IMR-90 (cell line): ENCODE measurements at regions not wholly inside any gene's neighbourhood (a gene's known extent, or its start where the extent isn't known, plus 50 kb on each side); places are given as distances from the start of the nearest gene placed in this dataset.

Experiments used
- ATAC-seq: fragments of 200-7000 bp; cut with Tn5 transposase; 2 replicates; pipeline ENCODE4 v1.9.1; 2020; ENCODE audit warnings: low read depth, mild to moderate bottlenecking, moderate library complexity
- BruUV-seq: library from RNA; stranded (reverse); fragments of 400-500 nt; replicated peaks from 2 replicates; lab custom pipeline; 2021; lab: Mats Ljungman, UMichigan
- CTCF ChIA-PET: fragments of 300-600 bp; formaldehyde crosslinking; extraction: SDS; loops from one replicate; lab custom pipeline; 2021; ENCODE audit warnings: antibody characterized with exemption; lab: Yijun Ruan, JAX
- POLR2A ChIA-PET: fragments of 300-600 bp; sonication (Branson Sonifier 250); formaldehyde crosslinking; loops from one replicate; lab custom pipeline; 2022; ENCODE audit warnings: antibody characterized with exemption; ENCODE audit not compliant: unreplicated experiment; lab: Charles Lee
- DNase-seq: peaks from one replicate; pipeline ENCODE4 v3.0.0; 2013
- H2AFZ ChIP-seq: replicated peaks from 2 replicates; pipeline ENCODE3; 2013; ENCODE audit warnings: low read length, mild to moderate bottlenecking; ENCODE audit not compliant: poor library complexity
- H2AK5ac ChIP-seq: 2 replicates; pipeline ENCODE4 v1.6.1; 2013; ENCODE audit warnings: low read depth, low read length, inconsistent platforms
- H2AK9ac ChIP-seq: replicated peaks from 2 replicates; pipeline ENCODE3; 2013; ENCODE audit warnings: mild to moderate bottlenecking, low read depth, low read length, moderate library complexity; ENCODE audit not compliant: poor library complexity
- H2BK120ac ChIP-seq: 2 replicates; pipeline ENCODE4 v1.6.1; 2013; ENCODE audit warnings: low read depth, low read length, inconsistent platforms
- H2BK15ac ChIP-seq: 3 replicates; pipeline ENCODE4 v1.6.1; 2013; ENCODE audit warnings: low read depth, low read length, inconsistent platforms
- H2BK20ac ChIP-seq: 2 replicates; pipeline ENCODE4 v1.6.1; 2013; ENCODE audit warnings: low read depth, mild to moderate bottlenecking, inconsistent platforms, low read length, moderate library complexity
- H2BK5ac ChIP-seq: 2 replicates; pipeline ENCODE4 v1.6.1; 2013; ENCODE audit warnings: mild to moderate bottlenecking, low read depth, low read length, inconsistent platforms; ENCODE audit not compliant: poor library complexity, severe bottlenecking
- H3K14ac ChIP-seq: replicated peaks from 2 replicates; pipeline ENCODE4 v1.6.1; 2013; ENCODE audit warnings: low read depth, low read length, inconsistent platforms
- H3K18ac ChIP-seq: 2 replicates; pipeline ENCODE4 v1.6.1; 2013; ENCODE audit warnings: low read depth, low read length, control low read depth
- H3K23ac ChIP-seq: 2 replicates; pipeline ENCODE4 v1.6.1; 2013; ENCODE audit warnings: low read depth, low read length, inconsistent platforms
- H3K27ac ChIP-seq: 2 replicates; pipeline ENCODE4 v1.5.1; 2013; ENCODE audit warnings: mild to moderate bottlenecking, control low read depth, low read length; ENCODE audit not compliant: insufficient read depth
- H3K27me3 ChIP-seq: 2 replicates; pipeline ENCODE4 v1.6.1; 2013; ENCODE audit warnings: low read length; ENCODE audit not compliant: control insufficient read depth, insufficient read depth
- H3K36me3 ChIP-seq: 2 replicates; pipeline ENCODE4 v1.6.1; 2013; ENCODE audit warnings: low read length, mixed read lengths; ENCODE audit not compliant: control insufficient read depth, insufficient read depth
- H3K4ac ChIP-seq: 2 replicates; pipeline ENCODE4 v1.6.1; 2013; ENCODE audit warnings: low read depth, low read length, inconsistent platforms
- H3K4me1 ChIP-seq: 2 replicates; pipeline ENCODE4 v1.6.1; 2013; ENCODE audit warnings: low read length, mixed read lengths; ENCODE audit not compliant: control insufficient read depth, insufficient read depth
- H3K4me2 ChIP-seq: 2 replicates; pipeline ENCODE4 v1.6.1; 2013; ENCODE audit warnings: low read depth, mild to moderate bottlenecking, control low read depth, low read length, moderate library complexity
- H3K4me3 ChIP-seq: 2 replicates; pipeline ENCODE4 v1.5.1; 2013; ENCODE audit warnings: low read depth, mild to moderate bottlenecking, control low read depth, low read length, moderate library complexity; ENCODE audit not compliant: insufficient read depth
- H3K56ac ChIP-seq: 2 replicates; pipeline ENCODE4 v1.6.1; 2013; ENCODE audit warnings: low read length, inconsistent platforms; ENCODE audit not compliant: insufficient read depth; ENCODE audit errors: extremely low read depth
- H3K79me1 ChIP-seq, 2 experiments: 2 replicates each; pipeline ENCODE4 v1.6.1; 2013; ENCODE audit warnings: low read length in 2 of 2, inconsistent platforms in 1 of 2, low read depth in 1 of 2
- H3K9ac ChIP-seq: 2 replicates; pipeline ENCODE4 v1.6.1; 2013; ENCODE audit warnings: low read depth, low read length, control low read depth
- H3K9me1 ChIP-seq: 2 replicates; pipeline ENCODE4 v1.6.1; 2013; ENCODE audit warnings: low read length, inconsistent platforms; ENCODE audit not compliant: insufficient read depth
- H3K9me3 ChIP-seq: 2 replicates; pipeline ENCODE4 v1.6.1; 2013; ENCODE audit warnings: low read length; ENCODE audit not compliant: control insufficient read depth, insufficient read depth
- H4K20me1 ChIP-seq: 2 replicates; pipeline ENCODE4 v1.6.1; 2013; ENCODE audit warnings: low read length, inconsistent platforms; ENCODE audit not compliant: insufficient read depth
- H4K5ac ChIP-seq: 2 replicates; pipeline ENCODE4 v1.6.1; 2013; ENCODE audit warnings: mild to moderate bottlenecking, low read depth, low read length, control low read depth
- H4K8ac ChIP-seq, 2 experiments: 2 replicates each; pipeline ENCODE4 v1.6.1; 2013; ENCODE audit warnings: low read depth in 2 of 2, low read length in 2 of 2, control low read depth in 1 of 2, inconsistent platforms in 1 of 2
- H4K91ac ChIP-seq: 2 replicates; pipeline ENCODE4 v1.6.1; 2013; ENCODE audit warnings: low read depth, low read length, inconsistent platforms; ENCODE audit not compliant: insufficient read depth
- BHLHE40 ChIP-seq: fragments of 150-350 bp; IDR thresholded peaks from 2 replicates; pipeline ENCODE4 v1.6.1; 2016; ENCODE audit warnings: mild to moderate bottlenecking, low read depth, low read length
- CEBPB ChIP-seq: IDR thresholded peaks from 2 replicates; pipeline ENCODE4 v1.6.1; 2012; ENCODE audit warnings: low read depth, low read length, improper control_type of control experiment
- CHD1 ChIP-seq: IDR thresholded peaks from 2 replicates; pipeline ENCODE4 v1.6.1; 2012; ENCODE audit warnings: low read depth, low read length, improper control_type of control experiment
- CTCF ChIP-seq: conservative IDR thresholded peaks from 2 replicates; pipeline ENCODE4 v1.5.1; 2012; ENCODE audit warnings: mild to moderate bottlenecking, low read depth, low read length, improper control_type of control experiment
- ELK1 ChIP-seq: fragments of 150-350 bp; IDR thresholded peaks from 2 replicates; pipeline ENCODE4 v1.6.1; 2016; ENCODE audit warnings: low read depth, mild to moderate bottlenecking, low read length, moderate library complexity, borderline replicate concordance
- FOS ChIP-seq: fragments of 150-350 bp; IDR thresholded peaks from 2 replicates; pipeline ENCODE4 v1.6.1; 2016; ENCODE audit warnings: low read depth, low read length
- MAFK ChIP-seq: IDR thresholded peaks from 2 replicates; pipeline ENCODE4 v1.6.1; 2012; ENCODE audit warnings: low read depth, low read length, improper control_type of control experiment
- MAZ ChIP-seq: IDR thresholded peaks from 2 replicates; pipeline ENCODE4 v1.6.1; 2012; ENCODE audit warnings: low read depth, mild to moderate bottlenecking, low read length, improper control_type of control experiment, moderate library complexity, borderline replicate concordance
- MXI1 ChIP-seq: IDR thresholded peaks from 2 replicates; pipeline ENCODE4 v1.6.1; 2012; ENCODE audit warnings: low read depth, mild to moderate bottlenecking, low read length, moderate library complexity, borderline replicate concordance
- POLR2A ChIP-seq: IDR thresholded peaks from 2 replicates; pipeline ENCODE4 v1.6.1; 2012; ENCODE audit warnings: mild to moderate bottlenecking, low read depth, low read length
- RAD21 ChIP-seq: IDR thresholded peaks from 2 replicates; pipeline ENCODE4 v1.6.1; 2012; ENCODE audit warnings: low read length, improper control_type of control experiment
- RCOR1 ChIP-seq: IDR thresholded peaks from 2 replicates; pipeline ENCODE4 v1.6.1; 2012; ENCODE audit warnings: mild to moderate bottlenecking, low read length, improper control_type of control experiment; ENCODE audit not compliant: insufficient replicate concordance
- RFX5 ChIP-seq: IDR thresholded peaks from 2 replicates; pipeline ENCODE4 v1.8.0; 2012; ENCODE audit warnings: low read depth, mild to moderate bottlenecking, low read length, moderate library complexity
- SMC3 ChIP-seq: fragments of 150-350 bp; IDR thresholded peaks from 2 replicates; pipeline ENCODE4 v1.6.1; 2016; ENCODE audit warnings: low read depth, mild to moderate bottlenecking, antibody characterized with exemption, low read length, moderate library complexity
- USF2 ChIP-seq: fragments of 150-350 bp; IDR thresholded peaks from 2 replicates; pipeline ENCODE4 v1.6.1; 2017; ENCODE audit warnings: mild to moderate bottlenecking, antibody characterized with exemption, low read length, low read depth
- WGBS, 2 experiments: methylation state at CpG; one replicate each; pipeline versions ENCODE4 v1.1.5 to v1.1.7; 2013; ENCODE audit warnings: missing lambda C conversion rate in 2 of 2; ENCODE audit not compliant: insufficient read length in 1 of 2; ENCODE audit errors: extremely low coverage in 2 of 2; 5-methylcytosine and 5-hydroxymethylcytosine counted together
- dilution Hi-C: fragments of 300-500 bp; cut with HindIII; formaldehyde crosslinking; loops from one replicate; pipeline ENCODE4 v1.14.3; 2018; ENCODE audit warnings: low sequenced_read_pairs; ENCODE audit not compliant: unreplicated experiment
- in situ Hi-C: fragments of 300-500 bp; cut with MboI; formaldehyde crosslinking; loops from 3 replicates; pipeline ENCODE4 v1.14.3; 2019; ENCODE audit warnings: low sequenced_read_pairs, inconsistent platforms, mixed read lengths
- intact Hi-C: fragments of 100-400 bp; cut with micrococcal nuclease; formaldehyde crosslinking; loops from 2 replicates; pipeline ENCODE4 v1.10.0; 2022

GRCh38 chr3:106008766-106009165 lies 140.0 kb upstream of the CBLB start:
- Histone ChIP-seq H2BK20ac (0 out of 2 replicates have a peak overlapping the region, but pooled peaks have one; percentile 27), H4K91ac (no peak overlapping the region), H2BK120ac (peak overlapping the region; percentile 39; the same call in 1 of the 2 replicates), H4K20me1 (no peaks in the 10 kb centered on the region), H3K27me3 (no peaks in the 10 kb centered on the region), H3K9ac (no peak overlapping the region), H3K36me3 (no peaks in the 10 kb centered on the region), H3K27ac (no peak overlapping the region), H2BK15ac (no peak overlapping the region), H3K4me1 (peaks cover 5% of the 10 kb centered on the region), H3K18ac (peak overlapping the region; percentile 86), H3K23ac (no peak overlapping the region), H3K79me1 (no peaks in the 10 kb centered on the region), H3K56ac (no peak overlapping the region), H3K4me2 (peak overlapping the region; percentile 58; the same call in 1 of the 2 replicates), H3K9me1 (no peaks in the 10 kb centered on the region), H2AK9ac (no peak overlapping the region), H2AFZ (no peak overlapping the region), H3K4ac (no peak overlapping the region), H3K4me3 (no peak overlapping the region), H3K14ac (peak overlapping the region; percentile 70; the same call in 1 of the 2 replicates), H2AK5ac (no peak overlapping the region), H3K9me3 (no peaks in the 10 kb centered on the region), H2BK5ac (no peak overlapping the region), H4K8ac (no peak overlapping the region), H4K5ac (peak overlapping the region; percentile 80; the same call in 1 of the 2 replicates)
- ChIA-PET POLR2A (no interaction called here), CTCF (no interaction called here)
- no peak for ATAC-seq
- dilution Hi-C loops = no loop called here
- BruUV-seq = no TSS peak
- WGBS, 2 experiments = no CpG with 5 or more reads among the region's 1 CpG
- TF ChIP-seq RFX5 (no peak), MAFK (no peak), CEBPB (no peak), POLR2A (no peak), USF2 (no peak), RCOR1 (no peak), CTCF (no peak), ELK1 (no peak), MAZ (no peak), CHD1 (no peak), MXI1 (no peak), BHLHE40 (no peak), SMC3 (no peak), RAD21 (no peak), FOS (no peak)
- DNase-seq = peak; percentile 14
- intact Hi-C loops = loop anchor here (5.0 to 10.0 kb wide), 3 partner anchors 324 to 1056 kb away; no protein-coding TSS in a partner anchor
- in situ Hi-C loops = no loop called here
